ENCODE measurements at regions not wholly inside any gene's neighbourhood (a gene's known extent, or its start where the extent isn't known, plus 50 kb on each side); places are given as distances from the start of the nearest gene placed in this dataset.

DNA sequence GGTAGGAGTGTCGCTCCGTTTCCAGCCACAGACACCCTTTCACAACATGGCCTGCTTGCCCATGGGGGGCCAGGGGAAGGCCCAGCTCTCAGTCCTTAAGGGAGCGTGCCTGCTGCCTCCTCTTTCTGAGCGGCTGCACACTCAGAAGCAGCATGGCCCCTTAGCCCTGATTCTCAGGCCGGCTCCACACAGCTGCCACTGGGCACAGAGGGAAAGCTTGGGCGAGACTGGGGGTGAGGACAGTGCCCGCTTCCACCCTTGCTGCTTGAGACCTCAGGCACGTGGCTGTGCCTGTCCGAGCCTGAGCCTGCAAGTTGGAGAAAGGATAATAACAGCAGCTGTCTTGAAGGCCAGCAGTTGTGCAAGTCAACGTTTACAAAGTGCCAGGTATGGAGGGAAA is 416.3 kb downstream of the SHANK2 start:
- DNase-seq: no peak

DNA sequence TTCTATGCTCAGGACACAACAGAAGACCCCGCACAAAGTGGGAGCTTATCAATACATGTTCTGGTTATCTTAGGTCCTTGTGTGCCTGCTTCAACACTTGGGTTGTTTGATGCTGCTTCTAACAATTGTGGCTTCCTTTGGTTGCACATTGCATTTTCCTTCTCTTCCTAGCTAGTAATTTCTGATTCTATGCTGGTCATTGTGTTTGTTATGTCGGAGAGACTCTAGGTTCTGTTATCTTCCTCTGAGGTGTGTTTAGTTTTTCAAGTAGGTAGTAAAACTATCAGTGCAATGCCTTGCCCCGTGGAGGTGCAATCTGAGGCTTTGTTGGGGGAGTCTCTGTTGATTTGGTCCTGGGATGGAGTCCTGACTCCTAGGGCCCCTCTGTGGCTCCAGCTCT is 414.2 kb downstream of the SHANK2 start:
- no peak for DNase-seq

DNA sequence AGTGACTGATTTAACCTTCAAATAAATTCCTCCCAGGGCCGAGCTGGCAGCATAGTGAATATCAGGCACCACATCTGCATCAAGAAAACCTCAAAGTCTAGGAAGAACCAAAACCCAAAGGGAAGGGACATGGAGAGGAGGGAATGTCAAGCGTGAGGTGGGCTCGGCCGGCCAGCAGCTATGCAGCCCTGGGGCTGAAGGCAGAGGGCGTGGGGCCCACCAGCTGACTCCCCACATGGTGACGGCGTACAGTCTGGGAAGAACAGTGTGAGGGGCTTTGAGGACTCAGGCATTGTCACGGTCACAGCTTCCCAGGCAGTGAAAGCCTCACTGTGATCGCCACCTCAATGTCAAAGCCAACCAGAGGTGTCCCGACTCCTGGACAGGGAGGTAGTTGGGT is 412.5 kb downstream of the SHANK2 start:
- no peak for DNase-seq

DNA sequence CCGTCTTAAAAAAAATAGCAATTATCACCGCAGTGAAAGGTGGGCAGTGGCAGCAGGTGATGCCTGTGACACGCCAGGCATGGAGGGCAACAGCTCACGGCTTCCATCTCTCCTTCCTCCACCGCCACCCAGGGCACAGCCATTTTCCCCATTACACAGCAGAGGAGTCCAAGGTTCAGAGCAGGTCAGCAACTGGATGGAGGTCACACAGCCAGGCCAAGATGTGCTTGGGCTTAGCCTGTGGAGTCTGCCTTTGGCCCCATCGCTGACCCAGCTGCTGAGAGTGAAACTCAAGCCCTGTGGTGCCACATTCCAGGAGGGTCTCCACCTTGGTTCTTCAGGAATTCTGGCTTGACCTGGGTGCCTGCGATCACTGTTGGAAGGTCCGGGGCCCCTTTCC is 411.1 kb downstream of the SHANK2 start:
- DNase-seq: no peak

DNA sequence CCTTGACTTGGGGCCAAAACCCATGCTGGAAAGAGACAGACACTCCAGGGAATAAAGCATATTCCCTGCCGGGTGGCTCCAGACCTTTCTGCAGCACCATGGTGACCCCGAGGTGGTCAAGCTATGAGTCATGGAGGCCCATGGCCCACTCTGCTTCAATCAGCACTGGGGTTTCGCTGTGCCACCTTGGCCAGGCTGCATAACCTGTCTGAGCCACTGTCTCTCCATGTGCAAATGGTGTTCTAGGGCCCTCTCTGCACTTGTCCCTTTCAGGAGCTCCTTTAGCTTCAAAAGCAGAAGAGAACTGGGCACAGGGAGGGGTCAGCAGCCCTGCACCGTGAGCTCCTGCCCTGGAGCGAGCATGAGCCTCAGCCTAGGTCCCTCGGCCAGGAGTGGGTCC is 410.1 kb downstream of the SHANK2 start:
- DNase-seq: no peak

DNA sequence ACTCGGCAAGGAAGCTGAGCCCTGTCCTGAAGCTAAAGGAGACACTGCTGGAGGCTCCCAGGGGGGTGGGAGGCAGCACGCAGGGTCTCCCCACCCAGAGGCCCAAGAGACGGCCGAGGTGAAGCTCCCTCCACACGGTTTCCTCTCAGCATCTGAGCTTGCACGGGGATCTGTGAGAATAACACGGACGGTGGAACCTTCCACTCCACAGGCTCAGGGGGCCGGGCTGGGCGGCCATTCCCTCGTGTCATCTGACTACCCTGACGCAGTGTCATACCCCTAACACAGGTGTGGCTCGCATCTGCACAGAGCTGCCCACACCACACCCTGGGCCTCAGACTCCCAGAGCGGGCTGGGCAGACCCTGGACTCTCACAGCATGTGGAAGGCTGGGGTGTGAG is 409.7 kb downstream of the SHANK2 start:
- no peak for DNase-seq

DNA sequence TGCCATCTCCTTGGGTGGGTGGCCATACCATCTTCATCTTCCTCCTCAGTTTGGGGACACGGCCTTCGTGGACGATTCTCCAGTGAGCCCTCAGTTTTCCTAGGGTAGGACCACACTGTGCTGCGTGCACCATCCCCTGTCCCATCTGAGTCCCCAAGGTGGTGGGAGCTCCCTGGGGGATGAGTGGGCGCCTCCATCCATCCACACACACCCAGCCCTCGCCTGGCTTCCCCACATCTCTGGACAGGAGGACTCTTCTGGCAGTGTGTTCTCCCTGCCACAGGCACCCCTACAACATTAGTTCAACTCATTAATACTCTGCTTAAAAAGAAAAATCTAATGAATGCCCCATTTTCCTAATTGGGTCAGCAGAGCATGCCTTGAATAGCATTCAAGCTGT is 408.5 kb downstream of the SHANK2 start:
- no peak for DNase-seq

DNA sequence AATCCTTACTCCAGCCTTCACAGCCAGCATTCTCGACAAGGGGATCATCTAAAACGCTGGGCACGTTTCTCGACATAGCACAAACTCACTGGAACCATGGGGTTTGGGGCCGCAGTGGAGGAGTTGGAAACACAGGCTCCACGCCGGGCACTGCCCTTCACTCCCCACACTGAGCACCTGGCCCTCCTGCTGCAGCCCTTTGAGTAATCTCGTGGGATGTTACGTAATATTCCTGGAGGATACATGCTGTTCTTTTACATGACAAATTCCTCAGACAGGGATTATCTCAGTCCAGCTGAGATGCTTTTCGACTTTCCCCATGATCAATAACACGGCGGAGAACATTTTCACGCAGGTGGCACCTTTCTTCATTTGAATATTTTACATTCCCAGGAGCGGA is 408.0 kb downstream of the SHANK2 start:
- DNase-seq: no peak

DNA sequence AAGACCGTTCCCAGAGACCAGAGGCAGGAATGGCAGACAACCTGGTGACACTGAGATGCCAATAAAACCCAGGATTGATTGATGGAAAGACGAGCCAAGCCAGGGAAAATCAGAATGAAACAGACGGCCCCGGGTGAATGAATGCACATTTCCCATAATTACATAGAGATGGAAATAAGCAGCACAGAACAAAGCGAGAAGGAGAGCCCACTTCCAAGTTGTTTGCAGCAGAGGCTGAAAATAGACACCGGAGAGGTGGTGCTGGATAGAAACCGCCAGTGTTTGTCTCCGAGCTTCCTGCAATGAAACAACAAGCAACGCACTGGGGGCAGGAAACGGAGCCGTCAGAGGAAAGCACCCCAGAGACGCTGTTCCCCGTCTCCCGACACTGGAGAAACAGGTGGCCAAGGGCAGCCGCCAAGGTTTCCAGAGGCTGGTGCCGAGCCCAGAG is 406.8 kb downstream of the SHANK2 start:
- DNase-seq: no peak

DNA sequence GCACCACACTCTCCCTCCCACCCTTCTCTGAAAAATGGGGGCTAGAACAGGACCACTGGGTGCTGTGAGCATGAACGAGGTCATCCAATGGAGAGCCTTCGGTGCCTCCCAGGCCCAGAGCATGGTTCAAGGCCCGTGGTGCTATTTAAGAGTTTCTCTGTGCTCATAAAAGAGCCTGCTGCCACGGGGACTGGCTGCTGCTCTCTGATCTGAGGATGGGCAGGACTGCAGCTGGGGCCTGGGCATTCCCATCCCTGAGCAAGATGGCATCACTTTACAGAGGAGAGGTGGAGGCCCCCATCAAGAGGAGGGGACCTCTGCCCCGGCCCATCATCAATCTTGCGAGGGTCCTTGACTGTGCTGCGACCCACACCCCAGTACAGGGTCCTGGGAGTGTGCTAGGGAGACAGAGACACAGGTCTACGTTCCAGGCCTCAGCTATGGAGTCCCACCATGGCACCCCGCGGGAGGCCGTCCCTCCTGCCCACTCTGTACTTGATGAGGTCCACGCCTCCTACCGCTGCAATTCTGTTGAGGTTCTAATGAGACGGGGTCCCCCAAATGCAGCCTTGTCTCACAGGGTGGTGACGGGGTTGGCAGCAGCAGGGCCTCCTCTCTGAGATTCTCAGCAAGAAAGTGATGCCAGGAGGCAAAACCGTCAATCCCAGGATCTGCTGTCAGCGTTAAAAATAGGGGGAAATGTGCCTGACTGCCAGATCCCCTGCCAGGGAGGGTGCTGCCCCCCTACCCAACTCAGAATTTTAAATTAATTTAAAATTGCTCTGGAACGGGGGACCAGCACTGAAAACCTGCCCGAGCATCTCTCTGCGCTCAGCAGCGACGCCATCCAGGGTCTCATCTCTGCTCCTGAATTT is 405.4 kb downstream of the SHANK2 start:
- no peak for DNase-seq

DNA sequence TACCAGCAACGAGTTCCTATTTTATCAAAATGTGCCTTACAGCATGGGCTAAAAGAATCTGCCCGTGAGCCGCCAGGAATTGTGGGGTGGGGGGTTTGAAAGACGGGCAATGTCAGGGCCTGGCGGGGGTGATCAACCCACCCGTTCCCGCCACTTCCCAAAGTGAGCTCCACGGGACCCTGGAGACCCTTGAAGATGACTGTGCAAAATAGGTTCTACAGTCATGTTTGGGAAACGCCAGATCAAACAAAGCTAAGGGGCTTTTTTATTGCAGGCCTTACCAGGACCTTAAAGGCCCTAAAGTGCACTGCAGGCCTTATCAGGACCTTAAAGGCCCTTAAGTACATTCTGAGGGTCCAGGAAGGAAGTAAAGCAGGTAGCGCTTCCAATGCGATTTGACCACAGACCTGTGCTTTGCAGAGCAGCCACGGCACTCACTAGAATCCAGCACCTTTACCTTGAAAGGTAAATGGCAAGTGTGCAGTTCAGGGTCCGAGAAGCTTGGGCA is 404.1 kb downstream of the SHANK2 start:
- no peak for DNase-seq

DNA sequence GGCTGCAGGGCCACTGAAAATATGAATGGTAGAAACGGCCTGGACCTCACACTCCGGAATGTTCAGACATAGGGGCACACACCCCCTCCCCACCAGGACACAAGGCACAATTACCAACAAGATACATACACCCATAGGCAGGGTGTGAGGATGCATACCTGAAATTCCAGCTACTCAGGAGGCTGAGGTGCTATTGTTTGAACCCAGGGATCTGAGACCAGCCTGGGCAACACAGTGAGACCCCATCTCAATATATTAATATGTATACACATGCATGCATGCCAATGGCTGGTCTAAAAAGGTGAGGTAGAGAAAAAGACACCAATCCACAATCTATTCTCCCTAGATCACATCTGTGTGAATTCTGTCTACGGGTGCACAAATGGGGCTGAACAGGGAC is 403.3 kb downstream of the SHANK2 start:
- DNase-seq: no peak

DNA sequence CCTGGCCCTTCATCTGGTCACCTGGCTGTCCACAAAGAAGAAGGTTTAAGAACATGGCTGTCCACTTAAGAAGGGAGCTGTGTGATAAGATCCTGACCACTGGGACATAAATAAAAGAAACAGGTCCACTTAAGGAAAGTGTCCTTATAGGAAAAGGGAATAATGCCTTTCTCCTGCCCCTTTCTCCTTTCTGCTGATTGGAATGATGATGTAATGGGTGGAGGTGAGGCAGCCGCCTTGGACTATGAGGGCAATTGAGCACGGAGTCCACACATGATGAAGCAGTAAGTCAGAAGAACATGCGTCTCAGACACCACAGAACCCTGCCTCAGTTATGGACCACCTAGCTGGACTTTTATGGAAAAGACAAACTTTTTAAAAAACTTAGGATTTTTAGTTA is 401.1 kb downstream of the SHANK2 start:
- no peak for DNase-seq

DNA sequence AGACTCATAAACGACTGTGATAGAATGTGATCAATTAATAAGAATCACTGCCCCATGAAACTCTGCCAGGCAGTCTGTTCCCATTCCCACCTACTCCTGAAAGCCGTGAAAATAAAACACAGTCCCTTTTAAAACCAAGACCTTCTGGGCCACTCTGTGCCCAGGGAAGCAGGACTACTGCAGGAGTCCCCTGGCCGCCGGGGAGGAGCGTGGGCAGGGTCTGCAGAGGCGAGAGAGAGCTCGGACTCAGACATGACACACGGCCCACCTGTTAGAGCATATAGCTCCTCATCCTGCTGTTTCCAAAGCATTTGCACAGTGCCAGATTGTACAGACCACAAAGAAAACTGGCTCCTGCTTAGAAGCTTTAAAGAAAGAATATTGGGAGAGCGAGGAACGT is 400.5 kb downstream of the SHANK2 start:
- no peak for DNase-seq

DNA sequence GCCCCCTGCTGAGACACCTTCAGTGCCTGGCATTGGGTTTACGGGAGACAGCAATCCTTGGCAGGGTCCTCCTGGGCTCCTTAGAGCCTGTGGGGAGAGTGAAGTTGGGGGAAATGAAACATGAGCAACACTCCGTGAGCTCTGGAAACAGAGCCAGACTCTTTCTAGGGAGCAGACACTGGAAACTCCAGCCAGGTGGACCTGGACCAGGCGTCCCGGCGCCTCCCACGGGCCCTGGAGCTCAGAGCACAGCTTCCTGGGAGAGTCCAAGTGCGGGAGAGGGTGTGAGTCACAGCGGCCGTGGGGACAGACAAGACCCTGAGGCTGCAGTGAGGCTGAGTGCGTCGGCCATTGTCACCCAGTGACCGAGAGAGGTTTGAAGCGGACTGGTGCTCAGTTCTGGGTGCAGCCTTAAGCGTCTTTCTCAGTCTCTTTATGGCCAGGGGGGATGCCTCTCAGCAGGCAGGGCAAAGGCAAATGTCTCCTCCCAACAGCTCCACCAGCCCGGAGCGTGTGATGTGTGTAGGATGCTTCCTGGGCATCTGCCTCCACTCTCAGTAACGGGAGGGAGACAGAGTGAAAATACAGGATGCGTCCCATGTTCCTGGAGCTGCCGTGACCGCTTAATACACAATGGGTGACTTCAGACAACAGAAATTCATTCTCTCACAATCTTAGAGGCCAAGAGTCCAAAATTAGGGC is 399.2 kb downstream of the SHANK2 start:
- no peak for DNase-seq

DNA sequence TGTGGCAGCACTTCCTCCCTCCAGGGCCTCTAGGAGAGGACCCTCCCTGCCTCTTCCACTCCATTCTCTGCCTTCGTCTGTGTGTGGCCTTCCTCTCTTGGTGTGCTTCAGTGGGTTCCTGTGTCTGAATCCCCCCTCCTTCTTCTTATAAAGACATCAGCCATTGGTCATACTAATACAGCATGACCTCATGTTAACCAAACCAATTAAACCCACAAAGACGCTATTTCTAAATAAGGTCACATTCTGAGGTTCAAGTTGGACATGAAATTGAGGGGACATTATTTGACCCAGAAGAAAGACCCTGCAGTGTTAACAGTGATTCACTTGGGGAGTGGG is 398.6 kb downstream of the SHANK2 start:
- DNase-seq: no peak

DNA sequence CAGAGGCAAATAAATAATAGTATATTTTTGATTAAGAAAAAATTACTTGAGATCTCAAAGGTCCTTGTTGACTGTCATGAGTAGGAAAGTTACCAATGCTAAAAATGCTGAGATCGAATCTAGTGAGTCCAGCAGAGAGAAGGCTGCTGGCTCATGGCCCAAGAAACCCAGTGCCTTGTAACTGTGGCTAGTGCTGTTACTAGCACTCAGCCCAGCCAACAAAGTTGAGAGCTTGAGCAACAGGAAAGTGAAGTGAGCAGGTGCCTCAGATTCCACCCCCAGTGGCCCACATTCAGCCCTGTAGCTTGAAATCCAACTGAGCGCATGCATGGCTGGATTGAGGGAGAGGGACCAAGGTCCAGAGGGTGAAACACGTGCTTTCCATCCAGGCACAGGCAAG is 398.2 kb downstream of the SHANK2 start:
- no peak for DNase-seq

DNA sequence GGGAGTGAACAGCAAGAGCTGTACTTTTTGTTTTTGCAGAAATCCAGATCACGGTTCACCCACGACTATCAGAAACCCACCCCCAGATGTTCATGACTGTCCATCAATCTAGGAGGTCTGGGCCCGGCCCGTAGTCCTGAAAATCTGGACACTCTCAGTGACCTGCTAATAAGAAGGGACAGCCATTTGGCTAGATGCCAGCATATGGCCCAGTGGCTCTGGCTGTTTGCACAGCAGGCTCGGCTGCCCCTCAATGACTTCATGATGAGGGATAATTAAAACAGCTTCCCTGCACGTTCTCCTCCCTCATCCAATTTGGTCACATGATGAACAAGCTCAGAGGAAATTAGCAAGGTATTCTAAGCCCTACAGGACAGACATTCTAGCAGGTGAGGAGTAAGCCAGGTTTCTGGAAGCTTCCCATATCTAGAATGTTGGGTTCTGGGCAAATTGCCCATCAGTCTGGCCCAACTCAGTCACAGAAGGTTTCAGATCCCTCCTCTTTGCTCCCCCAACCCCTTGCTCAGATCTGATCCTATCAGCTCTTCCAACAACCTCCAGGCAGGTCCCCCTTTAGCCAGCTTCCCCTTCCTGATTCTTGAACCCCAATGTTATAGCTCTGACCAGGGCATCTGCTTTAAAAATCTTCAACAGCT is 397.3 kb downstream of the SHANK2 start:
- DNase-seq: no peak

DNA sequence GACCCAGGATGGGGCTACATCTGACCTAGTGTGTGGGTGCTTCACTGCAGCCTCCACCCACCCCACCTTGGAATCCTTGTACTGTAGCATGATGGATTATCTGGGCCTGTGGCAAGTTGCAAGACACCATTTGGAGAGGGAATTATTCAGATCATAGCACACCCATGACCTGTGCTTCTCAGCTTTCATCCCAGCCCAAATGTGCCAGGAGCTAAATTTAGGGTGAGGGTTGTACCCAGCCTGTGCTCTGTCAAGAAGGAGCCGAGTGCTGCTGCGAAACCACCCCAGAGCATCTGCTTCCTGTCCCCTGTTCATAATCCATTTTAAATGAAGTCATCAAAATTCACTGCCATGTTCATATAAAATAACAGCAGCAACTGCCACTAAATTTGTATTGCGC is 394.5 kb downstream of the SHANK2 start:
- DNase-seq: no peak

DNA sequence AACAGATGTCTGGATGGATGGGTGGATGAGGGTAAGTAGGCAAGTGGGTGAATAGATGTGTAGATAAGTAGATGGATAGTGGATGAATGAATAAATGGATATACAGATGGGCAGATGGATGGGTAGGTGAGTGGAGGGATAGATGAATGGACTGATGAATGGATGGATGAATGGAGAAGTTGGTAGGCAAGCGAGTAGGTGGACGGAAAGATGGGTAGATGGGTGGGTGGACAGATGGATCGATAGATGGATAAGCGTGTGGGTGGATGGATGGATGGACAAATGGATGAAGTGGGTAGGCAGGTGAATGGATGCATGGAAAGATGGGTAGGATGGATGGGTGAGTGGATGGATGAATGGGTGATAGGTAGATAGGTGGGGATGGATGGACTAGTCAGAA is 393.2 kb downstream of the SHANK2 start:
- no peak for DNase-seq

DNA sequence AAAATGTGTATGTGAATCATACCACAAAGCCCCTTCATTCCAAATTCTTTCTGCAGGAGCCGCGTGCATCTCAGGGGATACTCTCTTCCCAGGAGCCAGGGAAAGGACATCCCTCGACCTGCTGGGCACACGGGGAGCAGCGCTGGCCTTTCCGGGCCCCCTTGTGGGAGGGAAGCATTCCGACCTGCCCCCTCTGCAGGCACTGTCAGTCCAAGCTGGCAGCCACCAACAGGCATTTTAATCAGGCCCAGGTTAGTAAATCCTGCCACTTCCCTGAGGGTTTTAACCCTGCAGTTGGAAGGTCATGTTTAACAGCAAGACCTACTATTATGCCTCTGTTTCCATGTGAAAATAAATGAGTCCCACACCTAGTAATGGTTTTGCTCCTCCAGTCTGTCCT is 391.5 kb downstream of the SHANK2 start:
- no peak for DNase-seq

DNA sequence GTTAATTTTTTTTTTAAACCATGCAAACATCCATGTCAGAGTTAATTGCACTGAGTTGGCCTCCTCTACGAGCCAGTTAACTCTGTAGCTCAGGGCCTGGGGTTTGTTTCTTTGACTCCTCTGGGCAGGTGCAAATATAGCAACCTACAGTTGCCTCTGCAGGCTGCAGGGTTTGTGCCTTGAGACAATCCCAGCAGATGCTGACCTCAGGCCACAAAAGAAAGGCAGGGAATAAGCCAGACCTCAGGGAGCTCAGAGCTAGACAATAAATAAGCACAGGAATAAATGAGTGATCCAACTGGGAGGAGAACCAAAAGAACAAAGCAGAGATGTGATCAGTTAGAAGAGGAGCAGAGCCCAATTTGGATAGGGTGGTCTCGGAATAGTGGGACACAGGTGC is 390.8 kb downstream of the SHANK2 start:
- no peak for DNase-seq

DNA sequence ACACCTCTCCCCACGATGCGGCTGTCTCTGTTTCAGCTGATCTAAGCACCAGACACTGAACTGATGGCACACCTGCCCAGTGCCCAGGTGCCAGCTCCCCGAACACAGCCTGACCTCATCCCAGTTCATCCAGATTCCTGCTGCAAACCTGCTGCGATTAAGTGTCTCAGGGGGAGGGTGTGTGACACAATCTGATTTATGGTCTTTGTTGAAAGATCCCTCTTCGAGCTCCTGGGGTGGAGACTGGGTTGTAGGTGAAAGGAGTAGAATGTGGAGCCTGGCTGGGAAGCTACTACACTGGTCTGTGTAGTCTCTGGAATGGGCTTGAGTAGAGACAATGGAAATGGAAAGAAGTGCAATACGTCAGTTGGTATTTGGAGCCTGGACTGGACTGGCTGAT is 390.3 kb downstream of the SHANK2 start:
- no peak for DNase-seq

DNA sequence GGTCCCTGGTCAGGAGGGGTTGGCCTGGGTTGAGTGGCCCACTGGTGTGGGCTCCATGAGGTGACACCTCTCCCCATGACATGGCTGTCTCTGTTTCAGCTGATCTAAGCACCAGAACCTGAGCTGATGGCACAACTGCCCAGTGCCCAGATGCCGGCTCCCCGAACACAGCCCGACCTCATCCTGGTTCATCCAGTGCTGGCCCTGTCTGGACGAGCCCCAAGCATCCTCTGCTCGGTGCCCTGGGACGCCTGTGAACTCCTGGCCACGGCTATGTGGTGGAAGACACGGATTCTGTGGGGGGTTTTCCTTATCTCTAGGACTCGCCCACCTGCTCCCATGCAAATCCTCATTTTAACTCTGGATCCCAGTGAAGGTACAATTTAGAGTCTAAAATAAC is 389.2 kb downstream of the SHANK2 start:
- DNase-seq: no peak

Data from Kasumi-1 (cell line).